ENCODE measurements at regions not wholly inside any gene's neighbourhood (a gene's known extent, or its start where the extent isn't known, plus 50 kb on each side); places are given as distances from the start of the nearest gene placed in this dataset.

GRCh38 chr3:104610730-104611652 is 755.7 kb upstream of the ALCAM start:
- no peak for DNase-seq

- DNase-seq, result no peak
Observed at GRCh38 chr3:104612218-104612617, 754.5 kb upstream of the ALCAM start.

- DNase-seq, result no peak
Observed at GRCh38 chr3:104614564-104614963, 752.1 kb upstream of the ALCAM start.

- DNase-seq, result no peak
Observed at GRCh38 chr3:104628185-104628789, 738.4 kb upstream of the ALCAM start.

- no peak for DNase-seq
Observed at GRCh38 chr3:104629038-104629437, 737.7 kb upstream of the ALCAM start.

GRCh38 chr3:104631254-104631653 is 735.5 kb upstream of the ALCAM start:
- no peak for DNase-seq

- DNase-seq, result no peak
Observed at GRCh38 chr3:104632521-104632920, 734.2 kb upstream of the ALCAM start.

GRCh38 chr3:104632947-104633346 is 733.8 kb upstream of the ALCAM start:
- DNase-seq, result no peak

GRCh38 chr3:104635872-104636580 is 730.7 kb upstream of the ALCAM start:
- no peak for DNase-seq

GRCh38 chr3:104642827-104643226 is 723.9 kb upstream of the ALCAM start:
- DNase-seq, result no peak

- DNase-seq, result no peak
Observed at GRCh38 chr3:104646196-104646595, 720.5 kb upstream of the ALCAM start.

- no peak for DNase-seq
Observed at GRCh38 chr3:104648823-104649222, 717.9 kb upstream of the ALCAM start.

- no peak for DNase-seq
Observed at GRCh38 chr3:104669083-104669482, 697.6 kb upstream of the ALCAM start.

GRCh38 chr3:104672331-104672730 is 694.4 kb upstream of the ALCAM start:
- DNase-seq, result no peak

- DNase-seq, result no peak
Observed at GRCh38 chr3:104673981-104674380, 692.7 kb upstream of the ALCAM start.

GRCh38 chr3:104676241-104676640 is 690.5 kb upstream of the ALCAM start:
- DNase-seq, result no peak

GRCh38 chr3:104677932-104678331 is 688.8 kb upstream of the ALCAM start:
- no peak for DNase-seq

GRCh38 chr3:104685492-104685891 is 681.2 kb upstream of the ALCAM start:
- DNase-seq, result no peak

GRCh38 chr3:104687362-104687761 is 679.3 kb upstream of the ALCAM start:
- no peak for DNase-seq

- no peak for DNase-seq
Observed at GRCh38 chr3:104696470-104696869, 670.2 kb upstream of the ALCAM start.

GRCh38 chr3:104711406-104711805 is 655.3 kb upstream of the ALCAM start:
- DNase-seq, result no peak

GRCh38 chr3:104715972-104716371 is 650.7 kb upstream of the ALCAM start:
- DNase-seq, result no peak

- DNase-seq, result no peak
Observed at GRCh38 chr3:104717828-104718196, 648.9 kb upstream of the ALCAM start.

- no peak for DNase-seq
Observed at GRCh38 chr3:104723000-104723399, 643.7 kb upstream of the ALCAM start.
